ENCODE measurements at regions not wholly inside any gene's neighbourhood (a gene's known extent, or its start where the extent isn't known, plus 50 kb on each side); places are given as distances from the start of the nearest gene placed in this dataset.
"Not testable (repeated sequence)": the region's sequence is repeated elsewhere in the genome, so short reads cannot be mapped to it uniquely, and the experiment has no call there.

GRCh38 chr21:30104241-30104640 lies 62.4 kb downstream of the CLDN17 start:
- no peak for DNase-seq

GRCh38 chr21:30102871-30103270 lies 63.7 kb downstream of the CLDN17 start:
- DNase-seq, result no peak

- no peak for DNase-seq
Observed at GRCh38 chr21:30101967-30102366, 64.6 kb downstream of the CLDN17 start.

GRCh38 chr21:30097791-30098190 lies 68.8 kb downstream of the CLDN17 start:
- DNase-seq, result no peak

- no peak for DNase-seq
Observed at GRCh38 chr21:30083225-30083945, 83.2 kb downstream of the CLDN17 start.

GRCh38 chr21:30081506-30081905 lies 85.1 kb downstream of the CLDN17 start:
- DNase-seq, result no peak

GRCh38 chr21:30072496-30072895 lies 94.1 kb downstream of the CLDN17 start:
- peak in 1 of 5 experiments; percentile 30 for DNase-seq

- no peak for DNase-seq
Observed at GRCh38 chr21:30058928-30059327, 107.7 kb downstream of the CLDN17 start.

GRCh38 chr21:30057108-30057507 lies 109.5 kb downstream of the CLDN17 start:
- no peak for DNase-seq

GRCh38 chr21:30048570-30048969 lies 108.8 kb upstream of the GRIK1 start:
- DNase-seq, result no peak

GRCh38 chr21:30044447-30045064 lies 104.8 kb upstream of the GRIK1 start:
- DNase-seq, result peak in 1 of 5 experiments; percentile 0

- no peak for DNase-seq
Observed at GRCh38 chr21:30042443-30042842, 102.6 kb upstream of the GRIK1 start.

- no peak for DNase-seq
Observed at GRCh38 chr21:30033441-30033840, 93.6 kb upstream of the GRIK1 start.

- no peak for DNase-seq
Observed at GRCh38 chr21:30030416-30030815, 90.6 kb upstream of the GRIK1 start.

GRCh38 chr21:30028537-30028936 lies 88.7 kb upstream of the GRIK1 start:
- no peak for DNase-seq

- no peak for DNase-seq
Observed at GRCh38 chr21:30027986-30028385, 88.2 kb upstream of the GRIK1 start.

GRCh38 chr21:30023056-30023455 lies 83.3 kb upstream of the GRIK1 start:
- DNase-seq, result not testable (repeated sequence)

- no peak for DNase-seq
Observed at GRCh38 chr21:30014886-30015285, 75.1 kb upstream of the GRIK1 start.

GRCh38 chr21:29991624-29992023 lies 51.8 kb upstream of the GRIK1 start:
- no peak for DNase-seq

- DNase-seq, result no peak
Observed at GRCh38 chr21:29989634-29990234, 49.9 kb upstream of the GRIK1 start.
